Omental fat pad (tissue), 3 donors: ENCODE measurements at regions not wholly inside any gene's neighbourhood (a gene's known extent, or its start where the extent isn't known, plus 50 kb on each side); places are given as distances from the start of the nearest gene placed in this dataset.

Experiments used
- ATAC-seq: fragments of 150-250 bp; one replicate; pipeline ENCODE4 v1.9.1; 2016; ENCODE audit warnings: mild to moderate bottlenecking, moderate library complexity; ENCODE audit not compliant: low FRiP score
- DNase-seq: peaks from one replicate; pipeline ENCODE4 v3.0.0-alpha.2; 2019; ENCODE audit warnings: low spot score
- TF ChIP-seq, protein P1 (sequence below), 3 donors: fragments of 450-650 bp; IDR thresholded peaks; one replicate each; pipeline ENCODE4 v1.5.1; 2016 to 2017; ENCODE audit warnings: antibody characterized with exemption in 3 of 3, mild to moderate bottlenecking in 3 of 3, moderate library complexity in 2 of 3

DNA sequence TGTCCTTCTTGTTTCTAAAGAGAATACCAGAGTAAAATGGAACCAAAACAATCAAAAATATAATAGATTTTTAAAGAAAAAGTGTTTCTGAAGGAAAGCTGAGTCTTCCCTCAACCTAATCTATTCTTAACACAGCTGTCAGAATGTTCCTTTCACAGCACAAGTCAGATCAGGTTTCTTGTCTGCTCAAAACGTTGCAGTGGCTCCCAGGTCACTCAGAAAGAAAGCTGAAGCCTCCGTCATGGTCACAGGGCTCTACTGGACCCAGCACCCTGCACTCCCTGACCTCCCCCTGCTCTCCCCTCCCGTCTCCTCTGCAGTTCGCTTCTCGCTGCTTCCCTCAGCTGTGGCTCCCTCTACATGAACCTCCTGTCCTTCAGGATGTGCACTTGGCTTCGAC, 90.7 kb upstream of the PTPRM start:
- DNase-seq (no peak), ATAC-seq (no peak)
- TF ChIP-seq, protein P1, sequence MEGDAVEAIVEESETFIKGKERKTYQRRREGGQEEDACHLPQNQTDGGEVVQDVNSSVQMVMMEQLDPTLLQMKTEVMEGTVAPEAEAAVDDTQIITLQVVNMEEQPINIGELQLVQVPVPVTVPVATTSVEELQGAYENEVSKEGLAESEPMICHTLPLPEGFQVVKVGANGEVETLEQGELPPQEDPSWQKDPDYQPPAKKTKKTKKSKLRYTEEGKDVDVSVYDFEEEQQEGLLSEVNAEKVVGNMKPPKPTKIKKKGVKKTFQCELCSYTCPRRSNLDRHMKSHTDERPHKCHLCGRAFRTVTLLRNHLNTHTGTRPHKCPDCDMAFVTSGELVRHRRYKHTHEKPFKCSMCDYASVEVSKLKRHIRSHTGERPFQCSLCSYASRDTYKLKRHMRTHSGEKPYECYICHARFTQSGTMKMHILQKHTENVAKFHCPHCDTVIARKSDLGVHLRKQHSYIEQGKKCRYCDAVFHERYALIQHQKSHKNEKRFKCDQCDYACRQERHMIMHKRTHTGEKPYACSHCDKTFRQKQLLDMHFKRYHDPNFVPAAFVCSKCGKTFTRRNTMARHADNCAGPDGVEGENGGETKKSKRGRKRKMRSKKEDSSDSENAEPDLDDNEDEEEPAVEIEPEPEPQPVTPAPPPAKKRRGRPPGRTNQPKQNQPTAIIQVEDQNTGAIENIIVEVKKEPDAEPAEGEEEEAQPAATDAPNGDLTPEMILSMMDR (IDR thresholded peaks at IDR 0.05), result no peak

DNA sequence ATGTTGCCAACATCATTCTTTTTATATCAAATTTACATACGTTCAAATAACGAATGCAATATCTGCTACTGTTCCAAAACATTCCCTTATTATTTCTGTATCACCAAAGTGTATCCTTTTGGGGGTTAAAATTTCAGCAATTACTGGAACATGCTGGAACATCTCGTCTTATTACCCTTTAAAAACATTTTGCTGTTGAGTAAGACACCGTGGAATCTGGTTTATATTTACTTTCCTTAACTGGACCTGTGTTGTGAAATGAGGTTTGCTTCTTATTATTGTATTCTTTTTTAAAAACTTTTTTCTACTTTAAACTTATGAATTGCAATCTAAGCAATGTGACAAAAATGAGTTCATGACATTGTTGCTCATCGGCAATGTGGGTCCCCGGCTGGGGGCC, 87.4 kb upstream of the PTPRM start:
- DNase-seq, result no peak
- TF ChIP-seq, protein P1 (IDR thresholded peaks at IDR 0.05), result no peak
- ATAC-seq, result no peak

- no peak for ATAC-seq
- TF ChIP-seq, protein P1 (IDR thresholded peaks at IDR 0.05), result no peak
- DNase-seq, result no peak
Measured at GRCh38 chr18:7480879-7481278, 86.2 kb upstream of the PTPRM start.

DNA sequence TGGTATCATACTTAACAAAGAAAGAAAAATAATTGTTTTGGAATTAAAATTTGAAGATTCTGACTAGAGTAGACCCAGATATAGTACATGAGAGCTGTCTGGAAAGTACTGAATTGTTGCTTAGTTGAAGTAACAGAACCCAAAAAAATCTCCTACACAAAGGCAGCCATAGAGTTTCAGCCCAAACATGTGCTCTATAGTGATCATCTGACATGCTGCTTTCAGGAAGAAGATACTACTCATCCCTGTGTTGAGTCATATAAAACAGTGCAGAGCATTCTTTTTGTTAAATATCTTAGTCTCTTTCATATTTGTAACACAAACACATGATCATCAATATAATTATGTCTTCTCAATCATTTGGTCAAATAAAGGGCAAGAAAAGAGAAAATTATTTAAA, 84.8 kb upstream of the PTPRM start:
- ATAC-seq, result no peak
- TF ChIP-seq, protein P1 (IDR thresholded peaks at IDR 0.05), result no peak
- no peak for DNase-seq

DNA sequence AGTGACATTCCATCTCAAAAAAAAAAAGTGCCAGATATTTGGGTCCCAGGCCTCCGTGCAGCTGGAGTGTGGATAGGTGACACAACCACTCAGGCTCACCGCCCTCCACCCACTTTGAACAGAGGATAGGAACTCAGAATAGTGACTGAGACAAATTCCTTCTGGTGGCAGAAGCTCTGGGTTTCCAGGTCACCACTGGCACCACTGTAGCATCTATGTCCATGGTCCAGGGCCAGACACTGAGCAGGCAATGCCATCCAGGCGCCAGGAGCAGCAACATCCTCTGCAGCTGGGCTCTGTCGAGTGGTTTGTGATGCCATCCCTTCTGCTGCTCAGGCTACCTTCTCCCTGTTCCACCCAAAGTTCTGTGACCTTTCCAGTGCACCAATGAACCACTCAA, 81.5 kb upstream of the PTPRM start:
- TF ChIP-seq, protein P1 (IDR thresholded peaks at IDR 0.05), result no peak
- no peak for ATAC-seq

DNA sequence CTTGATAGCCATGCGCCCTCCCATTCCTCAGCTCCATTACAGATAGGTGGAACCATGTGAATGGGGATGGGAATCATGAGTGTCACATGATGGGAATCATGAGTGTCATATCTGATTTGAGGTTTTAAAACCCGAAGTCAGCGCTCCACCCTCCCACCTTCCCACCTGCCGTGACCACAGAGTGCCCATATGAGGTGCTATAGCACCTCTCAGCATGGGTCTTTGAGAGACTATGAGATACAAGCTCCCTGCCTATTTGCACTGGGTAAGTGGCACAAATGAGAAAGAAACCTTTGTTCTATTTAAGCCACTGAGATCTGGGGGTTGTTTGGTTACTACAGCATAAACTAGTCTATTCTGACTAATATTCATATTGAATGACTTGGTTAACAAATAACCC, 78.5 kb upstream of the PTPRM start:
- ATAC-seq, result no peak
- DNase-seq, result no peak
- TF ChIP-seq, protein P1 (IDR thresholded peaks at IDR 0.05), result no peak

More for the DNA sequence above, 81.5 kb upstream of the PTPRM start:
- DNase-seq, result no peak

DNA sequence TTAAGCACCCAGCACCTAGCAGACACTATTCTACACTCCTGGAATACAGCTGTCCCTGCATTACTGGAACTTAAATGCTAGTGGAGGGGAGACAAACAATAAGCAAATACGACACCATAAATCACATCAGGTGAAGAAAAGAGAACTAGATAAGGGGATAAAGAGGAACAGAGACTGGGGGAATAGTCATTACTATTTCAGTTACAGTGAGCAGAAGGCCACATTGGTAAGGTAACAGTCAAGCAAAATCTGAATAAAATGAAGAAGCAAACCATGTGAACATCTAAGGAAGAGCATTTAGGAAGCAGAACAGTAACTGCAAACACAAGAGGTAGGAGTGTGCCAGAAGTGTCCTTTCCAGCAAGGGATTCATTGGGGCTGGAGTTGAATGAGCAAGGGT, 77.0 kb upstream of the PTPRM start:
- ATAC-seq, result no peak
- TF ChIP-seq, protein P1 (IDR thresholded peaks at IDR 0.05), result no peak
- DNase-seq, result no peak
